Posterior vena cava (tissue), 2 donors: ENCODE measurements at regions not wholly inside any gene's neighbourhood (a gene's known extent, or its start where the extent isn't known, plus 50 kb on each side); places are given as distances from the start of the nearest gene placed in this dataset.
A peak's percentile ranks its signal among the peaks of the same experiment; 100 is the strongest.
"Not testable (repeated sequence)": the region's sequence is repeated elsewhere in the genome, so short reads cannot be mapped to it uniquely, and the experiment has no call there.

Source experiments
- DNase-seq: peaks from one replicate; pipeline ENCODE4 v3.0.0-alpha.2; 2020; ENCODE audit warnings: low spot score
- intact Hi-C, 2 donors: fragments of 100-400 bp; cut with DNase I; formaldehyde crosslinking; loops; one replicate each; pipeline versions ENCODE4 v1.14.1 to v1.14.2; 2022 to 2023
- donor health status: DM: yes; HTN: yes; CAD: no.
- donor health status: DM: yes; HTN: yes; CAD: no.

DNA sequence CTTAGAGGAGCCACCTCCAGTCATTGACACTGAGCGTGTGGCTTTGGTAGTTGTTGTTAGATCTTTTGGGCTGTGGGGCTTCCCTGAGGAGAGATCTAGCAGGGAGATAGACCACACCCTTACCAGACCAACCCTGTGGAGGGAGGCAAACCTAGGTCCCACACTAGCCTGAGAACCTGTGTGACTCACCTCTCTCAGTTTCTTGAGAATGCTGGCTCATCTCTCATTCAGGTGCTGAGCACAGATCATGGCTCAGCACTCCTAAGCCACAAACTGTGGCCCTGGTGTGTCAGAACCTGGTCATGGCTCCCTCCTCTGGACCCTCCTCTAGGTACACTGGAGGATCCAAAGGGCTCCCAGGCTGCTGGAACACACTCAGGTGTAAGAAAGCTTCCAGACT is 919.7 kb downstream of the PRIM2 start:
- DNase-seq, intact Hi-C loops: not testable (repeated sequence)

DNA sequence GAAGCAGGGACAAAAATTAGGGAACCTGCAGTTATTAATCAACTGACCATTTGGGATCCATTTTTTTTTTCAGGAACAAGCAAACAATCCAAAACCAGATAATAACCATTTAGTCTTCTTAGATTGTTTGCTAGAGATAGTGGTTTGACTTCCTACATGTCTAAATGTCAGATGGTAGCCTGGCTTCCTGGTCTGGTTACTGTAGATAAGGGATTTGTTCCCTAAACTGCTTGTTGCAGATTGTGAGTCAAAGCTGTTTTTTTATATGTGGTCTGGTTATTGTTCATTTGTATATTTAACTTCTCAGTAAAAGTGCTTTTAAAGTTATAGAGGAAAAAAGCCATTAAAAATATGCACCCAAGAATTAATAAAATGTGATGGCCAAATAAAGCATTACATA is 921.0 kb downstream of the PRIM2 start:
- intact Hi-C loops = not testable (repeated sequence)

DNA sequence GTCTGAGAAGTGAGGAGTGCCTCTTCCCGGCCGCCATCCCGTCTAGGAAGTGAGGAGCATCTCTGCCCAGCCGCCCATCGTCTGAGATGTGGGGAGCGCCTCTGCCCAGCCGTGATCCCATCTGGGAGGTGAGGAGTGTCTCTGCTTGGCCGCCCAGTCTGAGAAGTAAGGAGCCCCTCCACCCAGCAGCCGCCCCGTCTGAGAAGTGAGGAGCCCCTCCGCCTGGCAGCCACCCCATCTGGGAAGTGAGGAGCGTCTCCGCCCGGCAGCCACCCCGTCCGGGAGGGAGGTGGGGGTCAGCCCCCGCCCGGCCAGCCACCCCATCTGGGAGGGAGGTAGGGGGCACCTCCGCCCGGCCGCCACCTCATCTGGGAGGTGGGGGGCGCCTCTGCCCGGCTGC is 940.2 kb downstream of the PRIM2 start:
- DNase-seq = peak; percentile 58
- intact Hi-C loops = not testable (repeated sequence)

More for the DNA sequence above, 921.0 kb downstream of the PRIM2 start:
- DNase-seq = not testable (repeated sequence)

DNA sequence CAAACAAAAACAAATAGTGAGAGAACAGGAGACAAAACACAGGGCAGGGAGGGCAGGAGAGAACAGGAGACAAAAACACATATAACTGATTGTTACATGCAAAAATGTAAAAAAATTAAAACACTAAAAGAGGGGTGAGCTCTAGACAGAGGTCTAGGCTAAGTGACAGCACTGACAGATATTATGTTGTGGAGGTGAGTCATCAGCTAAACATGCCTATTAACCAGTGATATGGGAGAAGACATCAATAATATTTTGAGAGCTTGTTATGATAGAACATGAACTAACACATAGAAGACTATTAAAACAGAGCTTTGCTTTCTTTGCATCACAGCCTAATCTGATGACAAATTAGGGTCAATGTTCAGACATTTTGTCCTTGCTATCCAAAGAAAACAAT is 972.7 kb downstream of the PRIM2 start:
- no peak for DNase-seq
- intact Hi-C loops = no loop called here

DNA sequence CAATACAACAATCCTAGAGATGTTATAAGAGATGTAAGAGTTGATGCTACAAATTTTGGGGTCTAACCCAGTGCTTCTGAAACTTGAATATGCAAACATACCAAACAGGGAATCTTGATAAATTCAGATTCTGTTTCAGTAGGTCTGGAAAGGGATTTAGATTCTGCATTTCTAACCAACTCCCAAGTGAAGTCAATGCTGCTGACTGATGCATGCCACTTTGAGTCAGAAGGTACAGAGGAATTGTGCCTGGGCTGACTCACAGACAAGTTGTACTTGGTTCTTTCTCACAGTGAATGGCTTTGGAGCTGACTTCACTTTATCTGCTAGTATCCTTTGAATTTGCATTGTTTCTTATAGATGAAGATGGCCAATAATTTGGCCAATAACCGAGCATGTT is 973.9 kb downstream of the PRIM2 start:
- DNase-seq, intact Hi-C loops: not testable (repeated sequence)

DNA sequence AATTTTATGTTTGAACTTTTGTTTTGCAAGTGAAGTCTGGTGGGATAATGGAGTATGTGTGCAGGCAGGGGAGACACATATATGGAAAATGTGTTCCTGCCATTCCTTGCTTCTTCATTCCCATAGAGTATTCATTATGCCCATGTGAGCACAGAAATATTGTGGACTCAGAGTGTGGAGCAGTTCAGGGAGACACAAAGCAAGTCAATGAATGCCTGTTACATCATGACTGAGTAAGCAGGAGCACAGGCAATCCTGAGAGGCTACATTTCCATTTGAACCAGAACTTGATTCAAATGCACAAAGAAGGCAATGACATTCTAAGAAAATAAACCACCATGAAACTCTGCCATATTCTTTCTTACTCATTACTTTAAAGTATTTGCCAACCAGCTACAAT is 990.5 kb downstream of the PRIM2 start:
- DNase-seq, intact Hi-C loops: not testable (repeated sequence)

DNA sequence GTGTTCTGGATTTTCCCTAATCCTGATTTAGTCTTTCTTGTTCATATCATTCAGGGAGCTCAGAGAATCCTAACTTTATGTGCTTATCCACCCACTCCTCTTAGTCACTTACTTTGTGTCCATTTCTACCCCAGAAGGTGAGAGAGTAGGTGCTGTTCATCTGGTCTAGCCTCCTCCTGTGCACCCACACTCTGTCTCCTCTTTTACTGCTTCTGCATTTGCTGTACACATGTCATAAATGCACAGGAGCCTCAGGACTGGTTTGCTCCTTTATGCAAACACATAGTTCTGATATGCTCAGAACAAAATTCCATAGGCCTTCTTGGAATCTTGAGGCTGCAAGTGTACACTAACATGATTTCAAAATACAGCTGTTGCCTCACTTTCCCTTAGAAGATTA is 1014.7 kb downstream of the PRIM2 start:
- intact Hi-C loops, DNase-seq: not testable (repeated sequence)

DNA sequence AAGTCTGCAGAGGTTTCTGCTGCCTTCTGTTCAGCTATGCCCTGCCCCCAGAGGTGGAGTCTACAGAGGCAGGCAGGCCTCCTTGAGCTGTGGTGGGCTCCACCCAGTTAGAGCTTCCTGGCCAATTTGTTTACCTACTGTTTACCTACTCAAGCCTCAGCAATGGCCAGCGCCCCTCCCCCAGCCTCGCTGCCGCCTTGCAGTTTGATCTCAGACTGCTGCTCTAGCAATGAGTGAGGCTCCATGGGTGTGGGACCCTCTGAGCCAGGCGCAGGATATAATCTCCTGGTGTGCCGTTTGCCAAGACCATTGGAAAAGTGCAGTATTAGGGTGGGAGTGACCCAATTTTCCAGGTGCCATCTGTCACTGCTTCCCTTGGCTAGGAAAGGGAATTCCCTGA is 1024.9 kb downstream of the PRIM2 start:
- DNase-seq, intact Hi-C loops: not testable (repeated sequence)

DNA sequence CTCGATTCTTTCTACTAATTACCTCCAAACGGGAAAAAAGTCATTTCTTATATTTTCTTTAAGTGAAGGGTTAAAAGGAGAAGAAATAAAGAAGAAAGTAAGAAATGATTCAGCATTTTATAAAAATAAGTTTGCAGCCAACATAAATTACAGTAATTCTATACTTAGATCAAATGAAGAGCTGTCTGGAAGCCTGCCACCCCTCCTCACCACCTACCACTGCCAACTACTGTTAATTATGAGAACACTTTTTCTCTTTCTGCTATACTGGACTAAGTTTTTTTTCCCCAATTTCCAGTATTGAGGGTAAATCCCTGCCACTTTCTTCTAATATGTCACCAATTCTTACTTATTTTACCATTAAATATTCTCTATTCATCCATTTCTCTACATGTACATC is 1030.1 kb downstream of the PRIM2 start:
- DNase-seq, intact Hi-C loops: not testable (repeated sequence)

DNA sequence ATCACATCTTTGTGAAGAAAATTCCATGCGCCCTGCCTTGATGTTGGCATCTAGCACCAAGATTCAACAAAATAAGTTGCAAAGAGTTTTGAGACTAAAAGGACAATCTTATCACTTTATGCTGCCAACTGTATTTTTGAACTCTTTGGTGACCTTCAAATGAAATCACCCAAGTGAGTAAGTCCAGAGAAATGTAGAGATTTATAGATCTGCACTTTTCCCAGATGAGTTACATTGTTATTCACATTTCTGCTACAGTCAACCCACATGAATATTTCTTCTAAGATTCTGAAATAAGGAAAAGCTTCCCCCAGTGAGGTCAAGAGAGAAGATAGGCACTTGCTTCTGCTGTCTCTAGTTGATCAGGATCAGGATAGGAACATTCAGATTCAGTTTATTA is 1034.2 kb downstream of the PRIM2 start:
- intact Hi-C loops, DNase-seq: not testable (repeated sequence)

DNA sequence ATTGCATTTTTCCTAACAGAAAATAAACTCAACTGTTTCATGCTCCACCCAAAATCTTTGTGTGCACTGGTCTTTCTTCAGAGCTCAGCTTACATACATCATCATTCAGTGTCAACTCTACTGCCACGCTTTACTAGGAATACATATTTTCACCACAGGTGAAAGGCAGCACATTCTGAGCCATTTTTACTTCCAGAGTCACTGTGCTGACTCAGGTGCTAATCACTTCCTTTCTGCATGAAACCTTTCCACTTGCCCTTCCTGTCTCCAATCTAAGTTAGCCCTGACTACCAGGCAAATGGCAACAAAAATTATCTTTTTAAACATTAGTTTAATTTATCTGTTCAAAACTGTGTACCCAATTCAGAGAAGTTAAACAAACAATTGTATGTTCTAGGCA is 1041.0 kb downstream of the PRIM2 start:
- DNase-seq, intact Hi-C loops: not testable (repeated sequence)

DNA sequence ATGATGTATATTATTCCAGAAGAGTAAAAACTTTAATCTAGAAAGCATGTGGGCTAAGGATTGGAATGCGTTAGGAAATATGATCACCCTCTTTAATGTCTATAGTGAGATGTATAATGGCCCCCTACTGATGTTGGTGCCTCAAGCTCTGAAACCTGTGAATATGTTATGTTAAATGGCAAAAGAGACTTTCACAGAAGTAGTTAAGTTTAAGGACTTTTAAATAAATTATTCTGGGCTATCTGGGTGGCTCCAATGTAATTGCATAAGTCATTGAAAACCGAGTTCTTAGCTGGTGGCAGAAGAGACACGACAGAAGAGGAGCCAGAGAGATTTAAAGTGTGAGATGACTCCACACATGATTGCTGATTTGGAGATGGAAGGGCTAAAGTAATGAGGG is 1048.4 kb downstream of the PRIM2 start:
- intact Hi-C loops, DNase-seq: not testable (repeated sequence)

DNA sequence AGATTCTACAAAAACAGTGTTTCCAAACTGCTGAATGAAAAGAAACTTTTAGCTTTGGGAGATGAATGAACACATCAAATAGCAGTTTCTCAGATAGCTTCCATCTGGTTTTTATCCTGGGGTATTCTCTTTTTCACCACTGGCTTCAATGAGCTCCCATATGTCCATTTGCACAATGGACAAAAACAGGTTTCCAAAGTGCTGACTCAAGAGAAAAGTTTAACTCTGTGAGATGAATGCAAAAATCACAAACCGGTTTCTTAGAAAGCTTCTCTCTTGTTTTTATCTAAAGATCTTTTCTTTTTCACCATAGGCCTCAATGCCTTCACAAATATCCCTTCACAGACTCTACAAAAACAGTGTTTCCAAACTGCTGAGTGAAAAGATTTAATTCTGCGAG is 1089.2 kb downstream of the PRIM2 start:
- DNase-seq, intact Hi-C loops: not testable (repeated sequence)

DNA sequence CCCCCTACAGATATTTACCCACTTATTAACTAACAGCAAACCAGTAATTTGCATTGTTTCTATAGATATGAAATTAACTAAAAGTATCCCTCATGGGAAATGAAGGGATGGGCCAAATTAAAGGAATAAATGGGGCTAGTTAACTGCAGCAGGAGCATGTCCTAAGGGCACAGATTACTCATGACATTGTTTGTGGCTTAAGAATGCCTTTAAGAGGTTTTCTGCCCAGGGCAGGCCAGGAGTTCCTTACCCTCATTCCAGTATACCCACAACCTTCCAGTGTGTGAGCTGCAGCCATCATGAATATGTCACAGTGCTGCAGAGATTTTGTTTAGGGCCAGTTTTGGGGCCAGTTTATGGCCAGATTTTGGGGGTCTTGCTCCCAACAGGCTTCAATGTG is 1101.9 kb downstream of the PRIM2 start:
- DNase-seq = no peak
- intact Hi-C loops = no loop called here
